GM18909 (cell line): ENCODE measurements at regions not wholly inside any gene's neighbourhood (a gene's known extent, or its start where the extent isn't known, plus 50 kb on each side); places are given as distances from the start of the nearest gene placed in this dataset.

Experiments used
- ATAC-seq: cut with Tn5 transposase; IDR thresholded peaks from one replicate; pipeline ENCODE4 v1.9.1; 2021; ENCODE audit warnings: mild to moderate bottlenecking; ENCODE audit not compliant: unreplicated experiment, poor library complexity

DNA sequence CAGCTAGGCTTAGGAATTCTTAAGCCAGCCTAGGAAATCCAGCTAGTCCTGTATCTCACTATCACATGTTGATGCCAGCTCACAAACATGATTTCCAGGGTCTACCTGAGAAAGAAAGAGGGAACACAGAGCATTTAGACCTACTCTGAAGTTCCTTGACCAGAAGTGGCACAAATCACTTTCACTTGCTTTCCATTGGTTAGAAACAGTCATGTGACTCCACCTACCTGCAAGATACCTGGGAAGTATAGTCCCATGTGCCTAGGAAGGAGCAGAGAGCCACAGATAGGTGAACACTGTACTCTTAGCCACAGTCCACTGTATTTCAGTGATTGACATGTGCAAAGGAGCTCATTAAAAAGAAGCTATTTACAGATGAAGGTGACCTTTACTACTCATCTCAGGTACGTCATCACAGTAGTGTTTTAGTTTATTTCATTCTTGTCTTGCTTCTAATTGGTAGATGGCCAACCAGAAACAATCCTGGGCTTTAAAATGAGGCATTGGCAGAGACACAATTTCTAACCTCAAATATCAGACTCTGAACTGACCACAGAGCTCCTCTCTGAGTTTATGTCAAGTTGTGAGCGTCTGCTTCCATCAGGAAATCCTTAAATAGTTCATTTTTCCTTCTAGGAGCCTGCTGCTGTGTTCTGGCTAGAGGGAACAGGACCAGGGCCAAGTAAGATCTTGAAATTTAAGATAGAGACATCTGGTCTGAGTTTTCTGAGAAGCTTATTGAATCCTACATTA, 340.7 kb downstream of the TLE4 start:
- no peak for ATAC-seq

DNA sequence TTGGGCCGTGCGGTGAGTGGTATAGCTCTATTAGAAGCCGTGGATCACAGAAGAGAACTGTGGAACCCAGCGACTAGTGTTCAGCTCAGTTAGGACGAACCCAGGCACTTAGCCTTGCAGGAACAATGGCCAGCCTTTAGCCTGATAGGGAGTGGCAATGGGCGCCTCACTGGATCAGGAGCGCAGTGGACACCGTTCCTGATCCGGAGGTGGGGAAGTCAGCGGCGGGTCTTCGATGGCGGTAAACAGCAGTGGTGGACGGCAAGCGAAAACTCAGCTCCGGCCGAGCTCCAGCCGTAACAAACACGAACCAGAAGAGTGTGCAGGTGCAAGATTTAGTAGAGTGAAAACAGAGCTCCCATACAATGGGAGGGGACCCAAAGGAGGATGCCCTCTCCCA, 340.0 kb downstream of the TLE4 start:
- ATAC-seq: no peak

DNA sequence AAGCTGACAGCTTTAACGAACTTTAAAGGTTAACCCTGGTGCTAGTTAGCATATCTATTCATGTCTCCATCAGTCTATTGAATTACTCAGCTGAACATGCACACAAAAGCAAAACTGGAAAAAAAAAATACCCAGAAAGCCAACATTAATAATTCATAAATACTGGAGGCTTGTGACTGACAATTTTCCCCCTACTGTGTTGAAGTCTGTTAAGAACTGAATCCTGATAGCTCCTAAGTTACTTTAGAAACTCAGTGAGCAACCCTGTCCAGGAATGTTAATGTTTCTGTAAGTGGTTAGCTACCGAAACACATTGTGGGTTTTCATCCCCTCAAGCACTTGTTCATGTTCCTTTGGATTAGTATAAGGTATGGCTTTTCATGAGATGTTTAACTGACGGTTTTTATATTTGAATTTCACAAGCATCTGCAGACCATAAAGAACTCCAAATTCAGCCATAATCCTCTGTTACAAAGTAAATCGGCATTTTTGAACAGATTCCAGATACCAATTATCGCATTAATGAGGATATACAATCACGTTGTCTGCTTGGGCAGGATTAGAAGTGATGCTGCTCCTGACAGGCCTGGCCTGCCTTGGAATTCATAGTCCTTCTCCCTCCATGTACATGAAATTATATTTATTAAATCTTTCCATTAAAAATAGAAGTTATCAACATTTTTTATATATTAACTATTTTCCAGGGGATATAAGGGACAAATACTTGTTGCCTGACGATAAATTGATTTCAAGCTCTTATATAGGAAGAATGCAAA, 331.2 kb downstream of the TLE4 start:
- ATAC-seq: no peak

DNA sequence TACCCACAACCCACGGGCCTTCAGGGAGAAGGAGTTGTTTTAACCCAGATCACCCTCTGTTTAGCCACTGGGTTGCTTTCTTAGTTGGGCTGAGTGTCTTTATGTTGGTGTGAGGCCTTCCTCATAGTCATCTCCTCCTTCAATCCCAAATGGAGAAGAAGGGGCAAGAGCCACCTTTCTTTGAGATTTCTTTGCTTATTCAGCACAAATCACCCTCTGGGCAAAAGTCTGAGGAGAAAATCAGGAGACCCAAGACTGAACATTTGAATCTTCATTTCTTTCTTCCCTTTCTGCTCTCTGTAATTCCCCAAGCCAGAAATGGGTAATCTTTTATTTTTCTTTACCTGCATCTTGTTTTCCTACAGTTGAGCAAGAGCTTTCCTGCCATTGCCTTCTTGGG, 329.0 kb downstream of the TLE4 start:
- no peak for ATAC-seq

DNA sequence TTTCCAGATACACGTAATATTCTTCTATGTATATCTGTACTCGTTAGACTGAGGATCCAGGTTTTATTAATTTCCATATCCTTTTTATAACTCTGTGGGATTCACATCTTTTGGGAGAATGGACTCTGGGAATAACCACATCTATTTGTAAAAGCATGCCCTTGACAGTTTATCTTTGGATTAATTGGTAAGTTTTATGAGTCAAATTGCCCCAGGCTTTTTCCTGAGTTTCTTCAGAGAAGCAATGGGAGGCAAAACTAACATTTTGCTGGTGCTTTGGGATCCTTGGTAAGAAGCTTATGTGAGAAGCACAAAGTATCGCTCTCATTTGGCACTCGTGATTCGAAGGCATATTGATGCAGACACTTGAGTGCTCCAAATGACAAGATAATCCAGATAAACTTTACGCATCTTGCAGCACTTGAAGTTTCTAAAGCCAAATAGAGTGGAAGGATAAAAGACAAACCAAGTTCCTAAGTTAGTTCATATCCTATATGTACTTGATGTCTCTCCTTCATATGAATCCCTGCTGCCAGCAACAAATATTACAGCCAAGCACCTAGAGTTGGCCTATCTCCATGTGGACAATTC, 324.7 kb downstream of the TLE4 start:
- no peak for ATAC-seq

DNA sequence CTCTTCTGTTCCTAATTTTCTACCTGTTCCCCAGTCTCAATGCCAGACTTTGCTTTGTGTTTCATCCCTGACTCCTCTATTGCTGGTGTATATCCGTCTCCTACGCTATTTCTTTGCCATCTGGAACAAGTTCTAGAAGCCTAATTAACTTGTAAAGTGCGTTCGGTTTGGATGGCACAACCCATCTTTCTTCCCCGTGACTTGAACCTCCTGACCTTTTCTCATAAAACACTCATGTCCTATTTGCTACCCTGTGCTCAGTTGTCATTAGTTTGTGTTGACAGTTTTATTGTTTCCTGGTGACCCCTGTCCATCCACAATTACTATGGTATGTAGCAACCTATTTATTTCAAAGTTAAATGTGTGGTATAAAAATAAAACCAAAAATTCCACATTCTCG, 323.5 kb downstream of the TLE4 start:
- no peak for ATAC-seq

DNA sequence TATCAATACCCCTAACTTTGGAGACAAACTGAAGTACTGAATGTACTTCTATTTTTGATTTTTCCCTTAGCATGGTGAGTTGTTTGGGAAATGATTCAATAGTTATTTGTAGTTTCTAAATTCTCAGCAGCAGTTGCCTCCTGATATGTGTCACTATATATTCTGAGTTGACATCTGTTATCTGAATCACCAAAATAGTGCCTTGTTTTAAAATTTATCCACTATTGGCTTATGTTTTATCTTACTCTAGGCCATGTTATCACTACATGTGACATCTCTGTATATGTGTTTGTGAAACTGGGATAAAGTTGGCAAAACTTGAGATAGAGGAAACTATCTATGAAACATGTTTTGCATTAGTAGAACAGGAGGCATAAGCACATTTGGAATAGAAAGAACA, 317.6 kb downstream of the TLE4 start:
- ATAC-seq: no peak

DNA sequence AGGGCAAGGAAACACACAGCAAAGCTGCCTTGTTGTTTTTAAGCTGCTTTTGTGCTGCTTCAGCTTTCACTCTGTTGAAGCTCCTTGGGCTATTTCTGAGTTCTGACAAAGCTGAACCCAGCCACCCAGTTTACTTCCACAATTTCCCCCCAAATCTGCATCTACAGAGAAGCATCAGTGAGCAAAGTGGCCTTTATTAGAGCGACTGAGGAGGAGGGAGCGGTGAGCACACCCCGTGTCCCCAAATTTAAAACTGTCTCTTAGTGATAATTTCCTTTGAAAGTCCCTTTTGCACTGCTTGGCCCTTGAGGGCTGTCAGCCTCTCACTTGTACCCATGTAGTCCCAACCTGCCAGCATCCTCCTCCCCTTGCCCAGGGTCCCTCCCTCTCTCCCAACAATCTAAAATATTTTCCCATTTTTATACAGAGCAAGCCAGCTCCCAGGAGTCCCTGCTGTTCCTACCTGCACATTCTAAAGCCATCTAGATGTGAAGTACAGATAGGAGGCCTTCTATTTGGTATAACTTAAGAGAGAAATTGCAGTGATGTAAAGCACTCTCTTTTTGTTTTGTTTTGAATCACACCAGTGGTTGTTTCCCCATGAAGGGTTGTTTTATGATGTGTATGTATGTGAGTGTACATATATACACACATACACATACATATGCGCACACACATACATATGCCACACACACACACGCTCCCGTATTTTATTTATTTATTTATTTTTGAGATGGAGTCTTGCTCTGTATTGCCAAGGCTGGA, 313.5 kb downstream of the TLE4 start:
- no peak for ATAC-seq

DNA sequence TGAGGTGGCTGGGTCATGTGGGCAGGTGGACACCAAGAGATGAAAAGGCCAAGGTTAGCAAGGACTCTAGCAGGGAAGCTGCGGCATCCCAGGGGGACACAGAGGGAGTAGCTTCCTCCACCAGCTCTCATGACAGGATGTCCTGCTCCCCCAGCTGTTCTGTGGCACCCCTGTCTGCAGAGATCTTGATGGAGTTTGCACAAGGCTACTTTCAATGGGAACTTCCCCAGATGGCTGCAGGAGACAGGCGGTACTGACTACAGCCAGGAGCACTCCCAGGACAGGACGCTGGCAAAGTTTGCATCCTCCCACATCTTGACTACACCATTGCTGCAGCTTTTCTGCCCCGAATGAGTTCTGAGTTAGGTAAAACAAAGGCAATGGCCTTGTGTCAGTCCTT, 312.8 kb downstream of the TLE4 start:
- ATAC-seq: no peak

DNA sequence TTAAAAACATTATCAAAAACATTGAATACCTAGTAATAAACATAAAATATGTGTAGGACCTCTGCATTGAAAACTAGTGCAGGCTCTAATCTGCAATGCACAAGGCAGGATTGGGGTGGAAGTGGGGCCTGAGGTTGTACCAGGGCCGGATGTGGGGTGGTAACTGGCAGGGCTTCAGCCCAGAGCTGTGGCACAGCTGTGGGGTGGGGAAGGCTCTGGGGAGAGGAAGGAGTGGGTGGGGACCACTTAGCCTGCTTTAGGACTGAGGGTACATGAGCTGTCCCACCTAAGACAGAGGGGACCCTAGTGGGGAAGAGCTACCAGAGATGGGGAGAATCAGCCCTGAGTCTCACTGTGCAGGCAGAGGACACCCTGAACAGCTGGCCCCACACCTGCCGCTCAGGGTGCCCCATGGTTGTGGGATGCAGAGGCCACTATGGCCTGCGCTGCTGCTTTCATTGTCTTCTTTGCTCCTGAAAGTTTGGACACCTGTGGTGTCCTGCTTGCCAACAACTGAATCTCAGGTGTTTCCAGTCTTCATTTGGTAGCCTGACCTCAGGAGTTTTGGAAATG, 311.4 kb downstream of the TLE4 start:
- ATAC-seq: peak; percentile 79

DNA sequence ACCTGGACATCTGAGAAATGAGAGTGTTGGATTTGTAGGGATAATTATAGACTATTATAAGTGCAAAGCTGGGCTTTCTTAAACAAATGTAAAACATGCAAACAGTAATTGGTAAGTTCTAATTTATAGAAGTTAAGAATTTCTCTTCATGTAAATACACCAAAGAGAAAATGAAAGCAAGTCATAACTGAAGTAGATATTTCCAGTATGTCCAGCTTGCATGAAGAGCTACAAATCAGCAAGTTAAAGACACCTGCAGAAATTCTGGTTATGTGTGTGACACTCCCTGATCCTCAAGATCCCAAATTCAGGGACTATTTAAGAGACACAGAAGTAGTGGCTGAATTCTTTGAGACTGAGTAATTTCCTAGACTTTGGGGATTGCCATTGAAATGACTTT, 308.9 kb downstream of the TLE4 start:
- peak; percentile 49 for ATAC-seq

DNA sequence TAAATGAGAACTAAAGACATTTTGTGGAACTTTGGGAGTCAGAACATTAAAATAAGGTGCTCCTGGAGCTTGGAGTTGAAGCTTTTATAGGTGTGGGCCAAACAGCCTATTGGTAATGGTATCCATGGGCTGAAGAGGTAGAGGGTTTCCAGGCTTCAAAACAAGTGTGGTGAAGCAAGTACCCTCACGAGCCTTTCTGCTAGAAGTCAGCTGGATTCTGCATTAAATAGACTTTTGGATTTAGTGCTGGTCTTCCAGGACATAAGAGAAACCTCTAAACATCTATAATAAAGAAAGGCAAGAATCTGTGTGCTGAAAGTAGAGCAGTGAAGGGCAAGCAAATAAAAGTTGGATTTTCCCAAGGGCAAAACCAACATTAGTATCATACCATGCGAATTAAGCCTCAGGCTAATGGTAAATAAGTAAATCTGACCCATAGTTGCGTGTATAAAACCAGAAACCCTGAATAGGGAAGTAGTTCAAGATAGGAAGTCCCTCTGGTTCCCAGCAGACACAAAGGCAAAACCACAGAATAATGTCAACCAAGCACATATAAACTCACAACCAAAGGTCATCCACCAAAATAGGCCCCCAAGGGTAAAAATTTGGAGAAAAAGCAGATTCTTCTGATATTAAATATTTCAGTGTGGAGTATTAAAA, 306.3 kb downstream of the TLE4 start:
- peak; percentile 52 for ATAC-seq

DNA sequence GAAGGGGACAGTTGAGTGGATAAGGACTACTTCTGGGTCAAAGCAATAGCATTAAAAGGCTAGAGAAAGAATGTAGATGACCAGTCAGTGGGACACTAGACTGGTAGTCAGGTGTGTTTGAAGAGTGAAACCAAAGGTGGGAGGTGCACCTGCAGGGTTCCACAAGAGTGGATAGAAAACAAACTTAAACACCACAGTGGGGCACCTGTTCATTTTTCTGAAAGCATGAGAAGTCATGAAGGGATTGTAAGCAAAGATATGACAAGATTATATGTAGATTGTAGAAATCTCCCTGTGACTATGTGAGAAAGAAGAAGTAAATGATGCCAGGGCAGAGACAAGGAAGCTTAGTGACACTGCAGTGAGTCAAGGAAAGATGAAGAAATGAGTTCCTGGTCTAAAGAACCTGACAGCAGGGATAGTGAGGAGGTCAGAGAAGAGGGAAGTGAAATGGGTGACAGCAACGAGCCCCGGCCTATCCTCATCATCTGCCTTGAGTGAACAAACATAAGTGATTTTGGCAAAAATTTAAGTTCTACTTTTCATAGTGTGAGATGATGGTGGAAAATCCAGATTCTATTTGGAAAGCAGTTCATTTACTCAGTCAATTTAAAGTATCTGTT, 296.9 kb downstream of the TLE4 start:
- peak; percentile 50 for ATAC-seq

DNA sequence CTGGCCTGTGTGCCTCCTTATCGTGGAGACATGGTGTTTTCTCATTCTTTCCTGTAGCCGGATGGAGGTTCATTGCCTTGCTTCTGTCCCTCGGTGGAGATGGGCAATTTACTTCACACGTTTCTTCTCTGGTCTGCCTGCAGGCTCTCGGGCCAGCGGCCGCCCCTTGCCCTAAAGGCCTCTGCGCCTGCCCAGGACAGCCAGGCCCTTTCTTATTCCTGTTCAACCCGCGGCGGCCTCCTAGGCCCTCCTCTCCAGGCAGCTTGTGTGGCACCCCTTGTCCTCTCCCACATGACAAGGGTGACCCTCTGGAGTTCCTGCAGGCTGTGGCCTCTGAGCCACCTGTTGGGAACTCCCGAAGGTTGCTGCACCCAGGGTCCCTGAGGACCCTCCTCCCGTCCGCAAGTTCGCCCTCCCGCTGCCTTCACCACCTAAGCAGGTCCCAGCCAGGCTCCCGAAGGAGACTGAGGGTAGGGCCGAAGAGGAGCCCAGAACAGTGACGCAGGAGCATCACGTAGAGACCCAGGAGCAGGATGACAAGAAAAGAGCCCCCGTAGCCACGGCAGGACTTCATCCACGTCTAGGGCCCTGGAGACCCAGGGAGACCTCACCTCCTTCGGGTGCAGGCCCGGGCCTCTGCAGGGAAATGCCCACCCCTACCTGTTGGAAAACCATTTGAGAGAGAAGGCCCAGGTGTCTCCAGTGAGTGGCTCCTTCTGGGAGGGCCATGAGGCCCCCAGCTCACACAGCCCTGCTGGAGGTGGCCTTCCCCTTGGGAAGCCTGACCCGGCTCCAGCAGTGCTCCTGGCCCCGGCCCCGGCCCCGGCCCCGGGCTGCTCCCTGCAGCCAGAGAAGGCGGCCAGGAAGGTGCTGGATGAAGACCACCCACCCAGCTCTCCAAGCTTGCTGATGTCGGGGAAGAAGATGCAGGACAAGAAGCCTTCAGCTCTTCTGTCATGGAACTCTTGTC, 291.4 kb downstream of the TLE4 start:
- ATAC-seq: no peak

DNA sequence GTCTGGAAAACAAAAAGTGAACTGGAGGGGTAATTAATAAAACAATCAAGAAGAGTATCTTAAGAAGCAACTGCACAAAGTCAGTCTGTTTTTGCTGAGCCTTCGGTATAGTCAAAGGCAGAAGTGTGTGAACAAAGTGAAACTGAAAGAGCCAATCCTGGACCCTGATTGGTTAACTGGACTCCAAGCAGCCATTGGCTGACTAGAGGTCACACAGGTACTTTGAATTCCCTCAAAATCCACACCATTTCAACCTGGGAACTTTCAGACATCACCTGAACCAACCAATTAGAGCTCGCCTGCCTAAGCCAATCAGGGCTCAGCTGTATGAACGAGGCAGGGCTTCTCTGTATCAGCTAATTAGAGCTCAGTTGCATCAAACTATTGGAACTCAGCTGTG, 286.7 kb downstream of the TLE4 start:
- ATAC-seq: peak; percentile 84

DNA sequence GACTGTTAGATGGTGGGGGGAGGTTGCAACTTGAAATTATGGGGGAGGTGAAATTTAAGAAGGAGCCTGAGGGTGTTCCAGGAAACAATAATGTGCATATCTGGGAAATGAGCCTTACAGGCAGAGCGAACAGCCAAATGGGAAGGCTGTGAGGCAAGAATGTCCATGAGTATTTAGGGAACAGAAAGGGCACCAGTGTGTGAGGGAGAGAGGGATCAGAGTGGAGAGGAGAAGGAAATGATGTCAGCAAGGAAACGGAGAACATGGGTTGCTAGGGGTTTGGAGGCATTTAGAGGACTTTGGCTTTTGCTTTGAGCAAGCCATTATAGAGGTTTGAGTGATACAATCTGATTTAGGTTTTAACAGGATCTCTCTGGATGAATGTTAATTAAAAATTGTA, 285.4 kb downstream of the TLE4 start:
- ATAC-seq: no peak

DNA sequence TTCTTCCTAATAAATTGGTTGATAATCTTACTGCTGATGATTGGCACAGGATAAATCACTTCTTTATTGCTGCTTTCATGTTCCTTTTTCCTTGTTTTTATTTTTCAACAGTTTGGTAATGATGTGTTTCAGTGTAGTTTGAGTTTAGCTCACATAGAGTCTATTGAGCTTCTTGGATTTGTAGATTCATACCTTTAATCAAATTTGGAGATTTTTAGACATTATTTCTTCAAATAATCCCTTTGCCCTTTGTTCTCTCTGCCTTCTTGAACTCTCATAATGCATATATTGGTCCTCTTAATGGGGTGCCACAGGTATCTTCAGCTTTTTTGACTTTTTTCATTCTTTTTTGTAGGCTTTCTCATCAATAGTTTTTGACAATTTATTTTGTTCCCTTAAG, 275.3 kb downstream of the TLE4 start:
- ATAC-seq: no peak

DNA sequence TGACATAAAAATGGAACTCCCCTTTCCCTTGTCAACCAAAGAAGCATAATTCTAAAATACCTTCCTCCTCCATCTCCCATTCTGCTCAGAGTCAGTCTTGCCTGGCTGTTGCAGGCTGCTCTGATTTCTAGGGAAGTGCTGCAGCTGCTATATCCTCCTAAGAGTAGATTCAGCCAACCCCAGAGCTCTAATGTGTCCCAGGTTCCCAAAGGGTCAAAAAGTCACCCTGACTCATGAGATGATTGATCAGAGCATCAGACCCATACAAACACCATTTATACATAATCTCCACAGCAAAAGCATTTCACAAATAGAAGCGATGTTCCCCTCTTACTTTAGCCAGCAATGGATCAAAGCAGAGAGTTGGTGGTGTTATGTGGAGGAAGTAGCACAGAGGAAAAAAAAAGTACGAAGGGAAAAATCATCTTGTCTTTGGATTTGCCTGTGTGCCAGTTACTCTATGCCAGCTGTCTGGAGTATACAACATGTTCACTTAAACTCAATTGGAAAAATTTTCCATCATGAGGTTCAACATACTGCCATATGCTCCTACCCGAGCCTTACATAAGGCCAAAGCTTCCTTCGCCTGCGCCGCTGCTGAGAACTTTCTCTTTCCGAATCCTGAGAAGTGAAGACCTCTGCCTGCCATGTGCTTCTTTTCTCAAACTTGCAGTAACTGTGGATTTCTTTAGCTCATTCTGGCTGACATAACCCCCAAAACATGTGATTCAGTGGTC, 258.0 kb downstream of the TLE4 start:
- ATAC-seq: no peak
